OCI-LY1 (cell line): ENCODE measurements at regions not wholly inside any gene's neighbourhood (a gene's known extent, or its start where the extent isn't known, plus 50 kb on each side); places are given as distances from the start of the nearest gene placed in this dataset.

Source experiments
- H2AFZ ChIP-seq: fragments of 200-600 bp; sonication (generic), shearing (Covaris generic); 2 replicates; pipeline ENCODE4 v1.6.0; 2014; ENCODE audit warnings: antibody characterized with exemption, mild to moderate bottlenecking, low read length
- H3F3A ChIP-seq: fragments of 200-600 bp; sonication (generic), shearing (Covaris generic); 2 replicates; pipeline ENCODE4 v1.6.0; 2014; ENCODE audit warnings: mild to moderate bottlenecking, antibody characterized with exemption, low read length, moderate library complexity; ENCODE audit not compliant: insufficient read depth
- H3K27ac ChIP-seq: fragments of 200-600 bp; sonication (generic); 2 replicates; pipeline ENCODE4 v1.5.1; 2014; ENCODE audit warnings: low read length, mixed run types, mild to moderate bottlenecking, low read depth; ENCODE audit not compliant: poor library complexity, severe bottlenecking
- H3K27me3 ChIP-seq: fragments of 200-600 bp; sonication (generic); 2 replicates; pipeline ENCODE4 v1.6.0; 2014; ENCODE audit warnings: antibody characterized with exemption, mild to moderate bottlenecking, low read length, moderate library complexity; ENCODE audit not compliant: insufficient read depth
- H3K36me3 ChIP-seq: fragments of 200-600 bp; sonication (generic); 2 replicates; pipeline ENCODE4 v1.6.1; 2014; ENCODE audit warnings: mild to moderate bottlenecking, antibody characterized with exemption, low read length, moderate library complexity, mixed read lengths; ENCODE audit not compliant: insufficient read depth
- H3K4me1 ChIP-seq: fragments of 200-600 bp; sonication (generic); 2 replicates; pipeline ENCODE4 v1.5.1; 2014; ENCODE audit warnings: mild to moderate bottlenecking, low read length, moderate library complexity; ENCODE audit not compliant: insufficient read depth, severe bottlenecking
- H3K4me2 ChIP-seq: fragments of 200-600 bp; sonication (generic), shearing (Covaris generic); 2 replicates; pipeline ENCODE4 v1.6.1; 2014; ENCODE audit warnings: low read length
- H3K4me3 ChIP-seq: fragments of 200-600 bp; sonication (generic); 2 replicates; pipeline ENCODE4 v1.5.1; 2014; ENCODE audit warnings: low read length, low read depth, mild to moderate bottlenecking, mixed read lengths; ENCODE audit not compliant: poor library complexity, severe bottlenecking
- H3K79me2 ChIP-seq: fragments of 200-600 bp; shearing (Covaris generic); 2 replicates; pipeline ENCODE4 v1.6.1; 2016; ENCODE audit warnings: mixed run types, low read length, mixed read lengths; ENCODE audit not compliant: insufficient read depth
- H3K9ac ChIP-seq: fragments of 200-600 bp; sonication (generic), shearing (Covaris generic); 2 replicates; pipeline ENCODE4 v1.6.1; 2014; ENCODE audit warnings: mild to moderate bottlenecking, low read length, mixed read lengths
- H3K9me2 ChIP-seq: fragments of 200-600 bp; sonication (generic), shearing (Covaris generic); 2 replicates; pipeline ENCODE4 v1.6.1; 2014; ENCODE audit warnings: low read depth, mild to moderate bottlenecking, low read length, mixed read lengths
- H3K9me3 ChIP-seq: fragments of 200-600 bp; shearing (Covaris generic); 2 replicates; pipeline ENCODE4 v1.6.1; 2014; ENCODE audit warnings: low read length, mixed read lengths
- H4K20me1 ChIP-seq: fragments of 200-600 bp; sonication (generic), shearing (Covaris generic); 2 replicates; pipeline ENCODE4 v1.6.0; 2016; ENCODE audit warnings: mild to moderate bottlenecking, low read length; ENCODE audit not compliant: insufficient read depth
- EZH2 ChIP-seq: fragments of 200-600 bp; sonication (generic), shearing (Covaris generic); IDR thresholded peaks from 2 replicates; pipeline ENCODE4 v1.8.0; 2017; ENCODE audit warnings: borderline replicate concordance, mixed run types, mild to moderate bottlenecking, antibody characterized with exemption, low read length, moderate library complexity, mixed read lengths
- TF ChIP-seq, protein P1 (sequence below): fragments of 200-600 bp; sonication (generic), shearing (Covaris generic); IDR thresholded peaks from 2 replicates; pipeline ENCODE4 v1.5.1; 2017; ENCODE audit warnings: mild to moderate bottlenecking, antibody characterized with exemption, low read length, moderate library complexity, mixed read lengths

DNA sequence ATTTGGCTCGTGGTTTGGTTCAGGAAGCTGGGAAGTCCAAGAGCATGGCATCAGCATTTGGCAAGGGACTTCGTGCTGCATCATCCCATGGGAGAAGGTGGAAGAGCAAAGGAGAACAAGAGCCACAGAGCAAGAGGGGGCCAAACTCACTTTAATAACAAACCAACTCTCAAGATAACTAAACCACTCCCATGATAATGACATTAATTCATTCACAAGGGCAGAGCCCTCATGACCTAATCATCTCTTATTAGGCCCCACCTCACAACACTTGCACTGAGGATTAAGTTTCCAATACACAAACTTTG, 113.4 kb upstream of the ATXN3L start:
- H3K4me1 ChIP-seq: peaks cover 12% of the 10 kb centered on the region
- no peaks in the 10 kb centered on the region for H3K27me3 ChIP-seq
- no peaks in the 10 kb centered on the region for H3K79me2 ChIP-seq
- H3K27ac ChIP-seq: no peak overlapping the region
- H3K36me3 ChIP-seq: no peaks in the 10 kb centered on the region; the same call in 1 of the 2 replicates
- no peak overlapping the region for H2AFZ ChIP-seq
- H3K4me3 ChIP-seq: no peak overlapping the region
- no peaks in the 10 kb centered on the region for H4K20me1 ChIP-seq
- H3F3A ChIP-seq: no peaks in the 10 kb centered on the region
- no peak overlapping the region for H3K4me2 ChIP-seq
- TF ChIP-seq EZH2: no peak
- H3K9me3 ChIP-seq: 0 out of 2 replicates have a peak, but pooled peaks cover 2% of the 10 kb centered on the region
- H3K9me2 ChIP-seq: no peaks in the 10 kb centered on the region
- no peak overlapping the region for H3K9ac ChIP-seq

DNA sequence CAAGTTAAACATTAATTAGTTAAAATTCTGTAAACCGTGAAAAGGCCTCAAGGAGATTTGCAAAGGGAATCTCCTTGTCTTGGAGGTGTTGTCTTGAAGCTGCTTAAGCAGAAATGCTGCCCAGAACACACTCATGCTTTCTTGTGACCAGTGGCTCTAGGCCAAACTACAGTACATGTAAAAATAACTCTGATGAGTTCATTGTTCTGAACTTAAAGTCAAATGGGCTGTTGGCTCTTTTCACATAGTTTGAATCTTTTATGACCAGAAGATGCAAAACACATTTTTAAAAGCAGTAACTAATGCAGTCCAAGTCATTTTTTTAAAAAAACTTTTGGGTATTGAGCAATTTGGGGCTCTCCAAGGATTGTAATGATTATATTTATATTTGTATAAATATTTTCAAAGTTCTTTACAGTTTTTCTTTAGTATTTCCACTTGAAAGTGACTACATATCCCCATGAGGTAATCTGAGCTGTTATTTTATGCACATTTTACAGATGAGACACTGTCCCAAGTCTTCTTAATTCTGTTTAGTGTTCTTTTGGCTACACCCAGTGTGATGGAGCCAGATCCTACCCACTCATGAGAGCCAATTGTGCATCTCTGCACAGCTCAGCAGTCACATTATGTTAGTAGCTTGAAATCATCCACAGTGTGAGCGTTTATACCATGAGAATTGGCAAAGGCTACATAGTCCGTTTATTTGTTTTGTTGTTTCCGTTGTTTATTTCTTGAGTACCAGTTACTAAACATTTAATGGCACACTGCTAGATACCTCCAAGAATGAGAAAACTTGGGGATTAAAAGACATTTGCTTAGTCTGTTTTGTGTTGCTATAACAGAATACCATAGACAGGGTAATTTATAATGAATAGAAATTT, 112.8 kb upstream of the ATXN3L start:
- no peaks in the 10 kb centered on the region for H4K20me1 ChIP-seq
- H3K9me2 ChIP-seq: no peaks in the 10 kb centered on the region
- no peaks in the 10 kb centered on the region for H3K79me2 ChIP-seq
- no peak overlapping the region for H3K27ac ChIP-seq
- H3K9me3 ChIP-seq: 0 out of 2 replicates have a peak, but pooled peaks cover 2% of the 10 kb centered on the region
- no peak overlapping the region for H3K4me3 ChIP-seq
- H3K36me3 ChIP-seq: no peaks in the 10 kb centered on the region
- no peak overlapping the region for H2AFZ ChIP-seq
- H3K9ac ChIP-seq: no peak overlapping the region
- no peak overlapping the region for H3K4me2 ChIP-seq
- H3F3A ChIP-seq: no peaks in the 10 kb centered on the region
- no peaks in the 10 kb centered on the region for H3K27me3 ChIP-seq
- H3K4me1 ChIP-seq: peaks cover 18% of the 10 kb centered on the region
- TF ChIP-seq EZH2: no peak
- TF ChIP-seq, protein P1, sequence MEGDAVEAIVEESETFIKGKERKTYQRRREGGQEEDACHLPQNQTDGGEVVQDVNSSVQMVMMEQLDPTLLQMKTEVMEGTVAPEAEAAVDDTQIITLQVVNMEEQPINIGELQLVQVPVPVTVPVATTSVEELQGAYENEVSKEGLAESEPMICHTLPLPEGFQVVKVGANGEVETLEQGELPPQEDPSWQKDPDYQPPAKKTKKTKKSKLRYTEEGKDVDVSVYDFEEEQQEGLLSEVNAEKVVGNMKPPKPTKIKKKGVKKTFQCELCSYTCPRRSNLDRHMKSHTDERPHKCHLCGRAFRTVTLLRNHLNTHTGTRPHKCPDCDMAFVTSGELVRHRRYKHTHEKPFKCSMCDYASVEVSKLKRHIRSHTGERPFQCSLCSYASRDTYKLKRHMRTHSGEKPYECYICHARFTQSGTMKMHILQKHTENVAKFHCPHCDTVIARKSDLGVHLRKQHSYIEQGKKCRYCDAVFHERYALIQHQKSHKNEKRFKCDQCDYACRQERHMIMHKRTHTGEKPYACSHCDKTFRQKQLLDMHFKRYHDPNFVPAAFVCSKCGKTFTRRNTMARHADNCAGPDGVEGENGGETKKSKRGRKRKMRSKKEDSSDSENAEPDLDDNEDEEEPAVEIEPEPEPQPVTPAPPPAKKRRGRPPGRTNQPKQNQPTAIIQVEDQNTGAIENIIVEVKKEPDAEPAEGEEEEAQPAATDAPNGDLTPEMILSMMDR: no peak

DNA sequence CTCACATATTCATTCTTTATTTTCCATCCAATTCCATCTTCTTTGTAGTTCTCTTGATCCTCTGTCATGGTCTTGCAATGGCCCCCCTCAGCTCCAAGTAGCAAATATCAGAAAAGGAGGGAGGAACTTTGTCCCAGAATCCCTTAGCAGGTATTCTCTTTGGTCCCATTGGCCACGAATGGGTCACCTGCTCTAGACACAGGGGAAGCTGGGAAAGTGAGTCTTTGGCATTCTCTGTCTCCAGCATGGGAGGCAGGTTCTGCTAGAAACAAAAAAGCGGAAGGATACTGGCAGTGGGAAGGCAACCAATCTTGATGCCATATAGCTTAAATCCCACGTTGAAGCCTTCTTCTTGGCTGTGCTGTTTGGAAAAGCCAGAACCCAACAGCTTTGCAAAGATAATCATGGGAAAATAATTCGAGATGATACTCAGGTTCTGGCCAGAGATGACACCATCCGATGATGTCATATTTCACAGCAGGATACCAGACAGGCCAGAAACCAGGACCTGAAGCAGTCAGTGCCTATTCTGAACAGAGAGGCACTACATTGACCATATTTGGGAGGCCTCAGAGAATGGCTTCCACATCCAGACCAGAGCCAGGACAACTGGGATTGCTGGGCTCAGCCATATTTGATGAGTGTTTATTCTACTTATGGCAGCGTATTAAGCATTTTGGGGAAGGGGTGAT, 110.4 kb upstream of the ATXN3L start:
- Histone ChIP-seq H3K36me3 (no peaks in the 10 kb centered on the region), H3K79me2 (no peaks in the 10 kb centered on the region), H3K9me2 (no peaks in the 10 kb centered on the region), H4K20me1 (no peaks in the 10 kb centered on the region), H3F3A (no peaks in the 10 kb centered on the region), H3K27ac (no peak overlapping the region), H3K4me1 (peaks cover 23% of the 10 kb centered on the region), H3K27me3 (no peaks in the 10 kb centered on the region), H3K9me3 (no peaks in the 10 kb centered on the region), H3K9ac (no peak overlapping the region), H3K4me2 (no peak overlapping the region), H3K4me3 (no peak overlapping the region), H2AFZ (no peak overlapping the region)
- TF ChIP-seq EZH2: no peak
- TF ChIP-seq, protein P1: no peak
